KMS-11 (cell line): ENCODE measurements at regions not wholly inside any gene's neighbourhood (a gene's known extent, or its start where the extent isn't known, plus 50 kb on each side); places are given as distances from the start of the nearest gene placed in this dataset.

Experiments used
- H2AFZ ChIP-seq: fragments of 200-600 bp; sonication (generic); 2 replicates; pipeline ENCODE4 v1.6.1; 2016; ENCODE audit warnings: antibody characterized with exemption, mixed run types, low read depth
- H3K27ac ChIP-seq: fragments of 200-600 bp; sonication (generic); 2 replicates; pipeline ENCODE4 v1.6.1; 2016; ENCODE audit warnings: mild to moderate bottlenecking, mixed run types
- H3K27me3 ChIP-seq: fragments of 200-600 bp; sonication (generic); 2 replicates; pipeline ENCODE4 v1.6.1; 2017; ENCODE audit warnings: mild to moderate bottlenecking, low read depth, mixed run types, moderate library complexity; ENCODE audit not compliant: insufficient read depth
- H3K36me3 ChIP-seq: fragments of 200-600 bp; sonication (generic); 2 replicates; pipeline ENCODE4 v1.6.1; 2017; ENCODE audit warnings: mild to moderate bottlenecking, mixed run types; ENCODE audit not compliant: insufficient read depth
- H3K4me1 ChIP-seq: fragments of 200-600 bp; sonication (generic); 2 replicates; pipeline ENCODE4 v1.6.1; 2016; ENCODE audit warnings: mild to moderate bottlenecking, low read depth, mixed run types; ENCODE audit not compliant: poor library complexity, severe bottlenecking
- H3K4me2 ChIP-seq: fragments of 200-600 bp; sonication (generic); 2 replicates; pipeline ENCODE4 v1.7.0; 2016; ENCODE audit warnings: mild to moderate bottlenecking, mixed run types
- H3K4me3 ChIP-seq: fragments of 200-600 bp; sonication (generic); IDR thresholded peaks from 2 replicates; pipeline ENCODE4 v1.6.1; 2017; ENCODE audit warnings: low read depth, low read length, mixed read lengths; ENCODE audit not compliant: insufficient read depth
- H3K79me2 ChIP-seq: fragments of 200-600 bp; sonication (generic); 2 replicates; pipeline ENCODE4 v1.6.1; 2016; ENCODE audit warnings: low read depth, mixed run types; ENCODE audit not compliant: insufficient read depth
- H3K9ac ChIP-seq: fragments of 200-600 bp; sonication (generic); 2 replicates; pipeline ENCODE4 v1.6.1; 2016; ENCODE audit warnings: mild to moderate bottlenecking, mixed run types
- H4K20me1 ChIP-seq: fragments of 200-600 bp; sonication (generic); 2 replicates; pipeline ENCODE4 v1.6.1; 2016; ENCODE audit warnings: mild to moderate bottlenecking, mixed run types; ENCODE audit not compliant: insufficient read depth
- CTCF ChIP-seq: fragments of 200-600 bp; sonication (generic); conservative IDR thresholded peaks from 2 replicates; pipeline ENCODE4 v1.6.1; 2017; ENCODE audit warnings: low read depth, mild to moderate bottlenecking, antibody characterized with exemption, low read length, moderate library complexity, mixed read lengths

GRCh38 chr2:234594715-234595114 is 97.8 kb upstream of the ARL4C start:
- H3K9ac ChIP-seq = no peak overlapping the region
- H3K27ac ChIP-seq = no peak overlapping the region
- TF ChIP-seq CTCF = no peak
- H3K36me3 ChIP-seq = no peaks in the 10 kb centered on the region
- no peaks in the 10 kb centered on the region for H3K4me1 ChIP-seq
- no peak overlapping the region for H3K4me2 ChIP-seq
- H3K27me3 ChIP-seq = no peaks in the 10 kb centered on the region
- no peak overlapping the region for H3K4me3 ChIP-seq
- H2AFZ ChIP-seq = no peak overlapping the region
- H4K20me1 ChIP-seq = no peaks in the 10 kb centered on the region
- H3K79me2 ChIP-seq = no peaks in the 10 kb centered on the region

GRCh38 chr2:234593636-234594035 is 96.8 kb upstream of the ARL4C start:
- Histone ChIP-seq H3K36me3 (no peaks in the 10 kb centered on the region), H3K79me2 (no peaks in the 10 kb centered on the region), H3K27ac (no peak overlapping the region), H3K9ac (no peak overlapping the region), H4K20me1 (no peaks in the 10 kb centered on the region), H3K27me3 (no peaks in the 10 kb centered on the region), H2AFZ (no peak overlapping the region), H3K4me1 (no peaks in the 10 kb centered on the region), H3K4me3 (no peak overlapping the region), H3K4me2 (no peak overlapping the region)
- no peak for TF ChIP-seq CTCF

- no peaks in the 10 kb centered on the region for H3K27me3 ChIP-seq
Observed at GRCh38 chr2:234592541-234592940, 95.7 kb upstream of the ARL4C start.

GRCh38 chr2:234590076-234590475 is 93.2 kb upstream of the ARL4C start:
- H4K20me1 ChIP-seq = no peaks in the 10 kb centered on the region
- H3K4me2 ChIP-seq = no peak overlapping the region
- no peak overlapping the region for H3K27ac ChIP-seq
- H3K36me3 ChIP-seq = no peaks in the 10 kb centered on the region
- H2AFZ ChIP-seq = no peak overlapping the region
- H3K27me3 ChIP-seq = no peaks in the 10 kb centered on the region
- no peaks in the 10 kb centered on the region for H3K4me1 ChIP-seq
- no peak overlapping the region for H3K9ac ChIP-seq
- H3K79me2 ChIP-seq = no peaks in the 10 kb centered on the region
- TF ChIP-seq CTCF = no peak
- no peak overlapping the region for H3K4me3 ChIP-seq

More at GRCh38 chr2:234592541-234592940, 95.7 kb upstream of the ARL4C start:
- no peak overlapping the region for H3K4me2 ChIP-seq
- H3K4me1 ChIP-seq = no peaks in the 10 kb centered on the region
- TF ChIP-seq CTCF = no peak
- no peak overlapping the region for H3K27ac ChIP-seq
- no peaks in the 10 kb centered on the region for H4K20me1 ChIP-seq
- no peaks in the 10 kb centered on the region for H3K79me2 ChIP-seq
- H3K36me3 ChIP-seq = no peaks in the 10 kb centered on the region
- no peak overlapping the region for H2AFZ ChIP-seq
- H3K4me3 ChIP-seq = no peak overlapping the region
- H3K9ac ChIP-seq = no peak overlapping the region

GRCh38 chr2:234588054-234588430 is 91.2 kb upstream of the ARL4C start:
- Histone ChIP-seq H3K79me2 (no peaks in the 10 kb centered on the region), H3K27me3 (no peaks in the 10 kb centered on the region), H3K4me2 (no peak overlapping the region), H3K36me3 (no peaks in the 10 kb centered on the region), H2AFZ (no peak overlapping the region), H4K20me1 (no peaks in the 10 kb centered on the region), H3K4me3 (no peak overlapping the region), H3K27ac (no peak overlapping the region), H3K9ac (no peak overlapping the region), H3K4me1 (no peaks in the 10 kb centered on the region)
- no peak for TF ChIP-seq CTCF
